Natural killer cell (primary cell): ENCODE measurements at regions not wholly inside any gene's neighbourhood (a gene's known extent, or its start where the extent isn't known, plus 50 kb on each side); places are given as distances from the start of the nearest gene placed in this dataset.

Experiments
- ATAC-seq, 3 donors: fragments of 150-1000 bp in 2 of 3; fragments of 200-7000 bp in 1 of 3; cut with Tn5 transposase; 1 replicate in 1 of 3; 2 replicates in 2 of 3; pipeline ENCODE4 v1.10.0; 2021; ENCODE audit warnings: mild to moderate bottlenecking in 2 of 3, moderate library complexity in 2 of 3
- DNase-seq, 2 donors: peaks; one replicate each; pipeline versions ENCODE4 v3.0.0 to v3.0.0-alpha.2; 2013 to 2021; ENCODE audit warnings: mixed read lengths in 1 of 2
- H3K27ac ChIP-seq: one replicate; pipeline ENCODE4 v1.5.1; 2013; ENCODE audit warnings: mild to moderate bottlenecking, low read length
- H3K27me3 ChIP-seq: one replicate; pipeline ENCODE4 v1.6.1; 2013; ENCODE audit warnings: low read length; ENCODE audit not compliant: control insufficient read depth, insufficient read depth
- H3K36me3 ChIP-seq: one replicate; pipeline ENCODE4 v1.6.1; 2013; ENCODE audit warnings: low read length; ENCODE audit not compliant: control insufficient read depth, insufficient read depth
- H3K4me1 ChIP-seq: one replicate; pipeline ENCODE4 v1.6.1; 2013; ENCODE audit warnings: low read length; ENCODE audit not compliant: control insufficient read depth, insufficient read depth
- H3K4me3 ChIP-seq: one replicate; pipeline ENCODE4 v1.5.1; 2013; ENCODE audit warnings: low read length
- H3K9me3 ChIP-seq: one replicate; pipeline ENCODE4 v1.6.1; 2013; ENCODE audit warnings: low read length; ENCODE audit not compliant: control insufficient read depth, insufficient read depth
- H3K27ac Mint-ChIP-seq, 2 donors: one replicate each; pipeline ENCODE4 v1.8.0; 2022; ENCODE audit warnings: mild to moderate bottlenecking in 2 of 2, mixed read lengths in 2 of 2, moderate library complexity in 1 of 2
- H3K27me3 Mint-ChIP-seq, 2 donors: one replicate each; pipeline ENCODE4 v1.8.0; 2022; ENCODE audit warnings: low read depth in 2 of 2, mixed read lengths in 2 of 2
- H3K36me3 Mint-ChIP-seq: one replicate; pipeline ENCODE4 v1.8.0; 2022; ENCODE audit warnings: mixed read lengths
- H3K4me1 Mint-ChIP-seq, 2 donors: one replicate each; pipeline ENCODE4 v1.8.0; 2022; ENCODE audit warnings: mixed read lengths in 2 of 2
- H3K4me3 Mint-ChIP-seq: one replicate; pipeline ENCODE4 v1.8.0; 2022; ENCODE audit warnings: mild to moderate bottlenecking, moderate library complexity, mixed read lengths
- H3K9me3 Mint-ChIP-seq, 2 donors: one replicate each; pipeline ENCODE4 v1.8.0; 2022; ENCODE audit warnings: mixed read lengths in 2 of 2
- WGBS: methylation state at CpG from one replicate; pipeline ENCODE4 v1.1.7; 2013; ENCODE audit warnings: missing lambda C conversion rate; ENCODE audit not compliant: insufficient coverage; 5-methylcytosine and 5-hydroxymethylcytosine counted together
- intact Hi-C: fragments of 100-400 bp; cut with micrococcal nuclease; formaldehyde crosslinking; loops from one replicate; pipeline ENCODE4 v1.14.2; 2022
- TF ChIP-seq, protein P1 (sequence below): fragments of 200-600 bp; IDR thresholded peaks from one replicate; pipeline ENCODE4 v1.8.0; 2022; ENCODE audit warnings: antibody characterized with exemption

DNA sequence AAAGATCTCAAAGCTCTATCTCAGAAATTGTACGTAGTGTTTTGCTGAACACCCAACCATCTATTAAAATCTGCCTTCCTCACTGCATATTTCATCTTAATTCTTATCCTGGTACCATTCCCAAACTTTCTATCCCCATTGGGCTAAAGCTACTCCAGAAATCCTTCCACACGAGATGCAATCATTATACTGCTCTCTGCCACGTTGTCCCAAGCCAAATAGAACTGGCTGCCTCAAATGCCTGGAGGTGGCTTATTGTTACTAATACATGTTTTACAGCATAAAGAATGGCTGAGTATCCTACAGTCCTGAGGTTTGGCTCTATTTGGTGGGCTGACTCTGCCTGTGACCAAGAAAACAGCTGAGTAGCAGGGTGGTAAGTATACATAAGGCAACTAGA lies 306.0 kb upstream of the ACVR2A start:
- Histone ChIP-seq H3K27me3 (no peaks in the 10 kb centered on the region), H3K9me3 (no peaks in the 10 kb centered on the region), H3K36me3 (no peaks in the 10 kb centered on the region), H3K4me1 (no peaks in the 10 kb centered on the region), H3K27ac (no peak overlapping the region), H3K4me3 (no peak overlapping the region)
- H3K27me3 Mint-ChIP-seq: no peaks in the 10 kb centered on the region
- H3K27ac Mint-ChIP-seq: no peak overlapping the region
- no peaks in the 10 kb centered on the region for H3K9me3 Mint-ChIP-seq
- no peak for ATAC-seq
- 91% methylated on average over 3 of the region's 3 CpGs for WGBS
- no peak for DNase-seq
- intact Hi-C loops: no loop called here
- TF ChIP-seq, protein P1, sequence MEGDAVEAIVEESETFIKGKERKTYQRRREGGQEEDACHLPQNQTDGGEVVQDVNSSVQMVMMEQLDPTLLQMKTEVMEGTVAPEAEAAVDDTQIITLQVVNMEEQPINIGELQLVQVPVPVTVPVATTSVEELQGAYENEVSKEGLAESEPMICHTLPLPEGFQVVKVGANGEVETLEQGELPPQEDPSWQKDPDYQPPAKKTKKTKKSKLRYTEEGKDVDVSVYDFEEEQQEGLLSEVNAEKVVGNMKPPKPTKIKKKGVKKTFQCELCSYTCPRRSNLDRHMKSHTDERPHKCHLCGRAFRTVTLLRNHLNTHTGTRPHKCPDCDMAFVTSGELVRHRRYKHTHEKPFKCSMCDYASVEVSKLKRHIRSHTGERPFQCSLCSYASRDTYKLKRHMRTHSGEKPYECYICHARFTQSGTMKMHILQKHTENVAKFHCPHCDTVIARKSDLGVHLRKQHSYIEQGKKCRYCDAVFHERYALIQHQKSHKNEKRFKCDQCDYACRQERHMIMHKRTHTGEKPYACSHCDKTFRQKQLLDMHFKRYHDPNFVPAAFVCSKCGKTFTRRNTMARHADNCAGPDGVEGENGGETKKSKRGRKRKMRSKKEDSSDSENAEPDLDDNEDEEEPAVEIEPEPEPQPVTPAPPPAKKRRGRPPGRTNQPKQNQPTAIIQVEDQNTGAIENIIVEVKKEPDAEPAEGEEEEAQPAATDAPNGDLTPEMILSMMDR: no peak
- no peaks in the 10 kb centered on the region for H3K4me1 Mint-ChIP-seq
- no peak overlapping the region for H3K4me3 Mint-ChIP-seq
- H3K36me3 Mint-ChIP-seq: no peaks in the 10 kb centered on the region

DNA sequence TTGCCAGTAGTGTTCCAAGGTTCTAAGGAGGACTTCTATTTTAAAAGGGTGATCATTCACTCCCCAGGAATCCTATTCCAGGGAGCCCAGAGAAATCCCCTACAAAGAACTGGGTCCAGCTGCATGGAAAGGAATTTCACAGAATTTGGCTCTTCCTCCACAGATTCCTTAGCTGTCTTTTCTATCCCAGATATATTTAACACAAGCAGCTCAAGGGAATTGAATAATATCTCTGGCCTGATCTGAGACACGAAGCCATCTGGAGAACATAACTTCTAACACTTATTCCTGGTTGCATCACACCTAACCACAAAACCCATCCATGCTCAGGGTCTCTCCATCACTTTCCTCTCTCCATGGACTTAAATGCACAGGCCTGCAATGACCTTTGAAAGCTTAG lies 306.7 kb upstream of the ACVR2A start:
- Histone ChIP-seq H3K4me1 (no peaks in the 10 kb centered on the region), H3K4me3 (no peak overlapping the region), H3K9me3 (no peaks in the 10 kb centered on the region), H3K36me3 (no peaks in the 10 kb centered on the region), H3K27ac (no peak overlapping the region), H3K27me3 (no peaks in the 10 kb centered on the region)
- Mint-ChIP-seq H3K4me3 (no peak overlapping the region), H3K36me3 (no peaks in the 10 kb centered on the region), H3K9me3 (no peaks in the 10 kb centered on the region), H3K27me3 (no peaks in the 10 kb centered on the region), H3K27ac (no peak overlapping the region), H3K4me1 (no peaks in the 10 kb centered on the region)
- intact Hi-C loops: no loop called here
- ATAC-seq: no peak
- TF ChIP-seq, protein P1: no peak
- 7% methylated on average over 1 of the region's 1 CpG for WGBS
- no peak for DNase-seq

DNA sequence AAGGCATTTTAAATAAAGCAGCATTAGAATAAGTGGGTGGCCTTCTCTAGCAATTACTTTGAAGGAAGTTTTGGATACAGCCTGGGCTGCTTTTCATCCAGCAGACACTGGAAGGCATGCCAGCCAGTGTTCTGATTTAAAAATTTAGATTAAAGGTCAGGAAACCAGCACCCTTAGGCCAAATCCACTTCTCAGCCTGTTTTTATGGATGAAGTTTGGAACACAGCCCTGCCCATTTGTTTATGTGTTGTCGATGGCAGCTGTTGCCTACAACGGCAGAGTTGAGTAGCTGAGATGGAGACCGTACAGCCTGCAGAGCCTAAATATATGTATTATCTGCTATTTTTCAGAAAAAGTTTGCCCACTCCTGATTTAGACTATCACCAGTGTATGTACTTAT lies 313.6 kb upstream of the ACVR2A start:
- DNase-seq (no peak), ATAC-seq (no peak)
- H3K27me3 Mint-ChIP-seq: no peaks in the 10 kb centered on the region
- TF ChIP-seq, protein P1: no peak
- no peaks in the 10 kb centered on the region for H3K9me3 Mint-ChIP-seq
- no peaks in the 10 kb centered on the region for H3K9me3 ChIP-seq
- H3K27me3 ChIP-seq: no peaks in the 10 kb centered on the region
- peaks cover 6% of the 10 kb centered on the region for H3K36me3 Mint-ChIP-seq
- peaks cover 2% of the 10 kb centered on the region in 2 donors for H3K4me1 Mint-ChIP-seq
- WGBS: 92% methylated on average over 2 of the region's 3 CpGs
- H3K4me3 ChIP-seq: no peak overlapping the region
- no peak overlapping the region for H3K27ac ChIP-seq
- H3K27ac Mint-ChIP-seq: no peak overlapping the region
- H3K36me3 ChIP-seq: no peaks in the 10 kb centered on the region
- H3K4me1 ChIP-seq: no peaks in the 10 kb centered on the region
- no peak overlapping the region for H3K4me3 Mint-ChIP-seq
- intact Hi-C loops: no loop called here

DNA sequence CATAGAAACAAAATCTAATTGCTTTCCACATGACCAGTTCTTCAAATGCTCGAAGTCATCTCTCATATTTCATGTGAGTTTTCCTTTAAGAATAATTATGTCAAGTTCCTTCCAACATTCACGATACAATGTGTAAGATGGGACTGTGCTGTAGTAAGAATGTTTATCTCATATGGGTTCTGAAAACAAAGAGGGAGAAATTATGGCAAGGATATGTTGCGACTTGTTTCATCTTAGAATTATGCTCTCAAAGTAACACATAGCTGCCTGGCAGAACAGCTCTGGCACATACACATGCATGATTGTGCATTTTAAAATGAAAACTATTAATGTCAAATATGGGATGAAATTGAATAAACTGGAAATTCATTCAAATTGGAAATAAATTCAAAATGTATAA lies 314.8 kb upstream of the ACVR2A start:
- Mint-ChIP-seq H3K27me3 (no peaks in the 10 kb centered on the region), H3K4me3 (no peak overlapping the region), H3K9me3 (no peaks in the 10 kb centered on the region), H3K4me1 (peaks cover 13 to 14% of the 10 kb centered on the region in 2 donors), H3K27ac (no peak overlapping the region), H3K36me3 (peaks cover 6% of the 10 kb centered on the region)
- 71% methylated on average over 3 of the region's 3 CpGs for WGBS
- no peaks in the 10 kb centered on the region for H3K27me3 ChIP-seq
- ATAC-seq (no peak), DNase-seq (no peak)
- H3K9me3 ChIP-seq: no peaks in the 10 kb centered on the region
- H3K36me3 ChIP-seq: no peaks in the 10 kb centered on the region
- TF ChIP-seq, protein P1: no peak
- intact Hi-C loops: no loop called here
- H3K27ac ChIP-seq: no peak overlapping the region
- H3K4me3 ChIP-seq: no peak overlapping the region
- H3K4me1 ChIP-seq: peaks cover 3% of the 10 kb centered on the region
